ENCODE measurements at regions not wholly inside any gene's neighbourhood (a gene's known extent, or its start where the extent isn't known, plus 50 kb on each side); places are given as distances from the start of the nearest gene placed in this dataset.

DNA sequence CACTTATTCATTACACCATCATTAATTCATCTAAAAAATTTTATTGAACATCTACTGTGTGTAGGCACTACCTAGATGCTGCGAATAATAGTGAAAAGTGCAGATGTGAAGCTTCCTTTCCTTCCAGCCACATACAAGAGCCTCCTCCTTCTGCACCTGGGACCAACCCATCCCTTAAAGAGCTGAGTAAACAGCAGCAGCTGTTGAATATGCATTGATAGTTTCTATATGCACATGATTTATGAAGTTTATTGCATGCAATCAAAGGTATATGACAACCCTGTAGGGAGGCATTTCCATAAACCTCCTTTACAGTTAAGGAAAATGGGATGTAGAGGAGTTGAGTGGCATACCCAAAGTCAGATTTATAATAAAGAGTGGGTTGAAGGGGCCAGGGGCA lies 110.3 kb upstream of the IPO5 start:
- Histone ChIP-seq H3K36me3 (ENCODE audit: control insufficient read depth, insufficient read depth, low read length) (no peaks in the 10 kb centered on the region), H3K23ac (ENCODE audit: low read depth, low read length) (no peak overlapping the region), H3K4me2 (ENCODE audit: low read depth, low read length) (no peak overlapping the region), H3K9ac (ENCODE audit: low read depth, low read length) (no peak overlapping the region), H2AFZ (replicated peaks; ENCODE audit: low read length, poor library complexity) (no peak overlapping the region), H3K18ac (ENCODE audit: low read depth, low read length) (no peak overlapping the region), H4K5ac (ENCODE audit: low read depth, low read length) (no peak overlapping the region), H2BK20ac (ENCODE audit: low read depth, low read length) (no peak overlapping the region), H2BK15ac (ENCODE audit: low read depth, low read length) (no peak overlapping the region), H2AK9ac (replicated peaks; ENCODE audit: low read depth, low read length, poor library complexity) (no peak overlapping the region), H4K91ac (ENCODE audit: insufficient read depth, low read depth, low read length) (no peak overlapping the region), H3K4ac (ENCODE audit: low read depth, low read length) (no peak overlapping the region), H3K9me3 (ENCODE audit: control insufficient read depth, insufficient read depth, low read length) (no peaks in the 10 kb centered on the region), H3K56ac (ENCODE audit: extremely low read depth, insufficient read depth, low read length) (no peak overlapping the region), H3K9me1 (ENCODE audit: insufficient read depth, low read length) (no peaks in the 10 kb centered on the region), H2BK120ac (ENCODE audit: low read depth, low read length) (no peak overlapping the region), H3K4me3 (ENCODE audit: insufficient read depth, low read depth, low read length) (no peak overlapping the region), H3K14ac (replicated peaks; ENCODE audit: low read depth, low read length) (no peak overlapping the region), H3K79me1 (ENCODE audit: low read depth in 1 of 2, low read length in 2 of 2) (no peaks in the 10 kb centered on the region), H4K20me1 (ENCODE audit: insufficient read depth, low read length) (no peaks in the 10 kb centered on the region), H2AK5ac (ENCODE audit: low read depth, low read length) (no peak overlapping the region), H3K27me3 (ENCODE audit: control insufficient read depth, insufficient read depth, low read length) (peaks cover 19% of the 10 kb centered on the region), H3K27ac (ENCODE audit: insufficient read depth, low read length) (no peak overlapping the region), H4K8ac (ENCODE audit: low read depth in 2 of 2, low read length in 2 of 2) (no peak overlapping the region), H2BK5ac (ENCODE audit: low read depth, low read length, poor library complexity, severe bottlenecking) (no peak overlapping the region), H3K4me1 (ENCODE audit: control insufficient read depth, insufficient read depth, low read length) (no peaks in the 10 kb centered on the region)
- ChIA-PET CTCF (no interaction called here), POLR2A (ENCODE audit: unreplicated experiment) (no interaction called here)
- dilution Hi-C loops (cut with HindIII; ENCODE audit: low sequenced_read_pairs, unreplicated experiment), result no loop called here
- BruUV-seq (replicated peaks), result no TSS peak
- DNase-seq, result no peak
- no peak for TF ChIP-seq RCOR1 (IDR thresholded peaks at IDR 0.05; ENCODE audit: insufficient replicate concordance, low read length)
- no peak for TF ChIP-seq MAFK (IDR thresholded peaks at IDR 0.05; ENCODE audit: low read depth, low read length)
- in situ Hi-C loops (cut with MboI; ENCODE audit: low sequenced_read_pairs), result no loop called here
- no CpG with 5 or more reads among the region's 1 CpG for WGBS, 2 experiments (ENCODE audit: extremely low coverage in 2 of 2, insufficient read length in 1 of 2)
- ATAC-seq (ENCODE audit: low read depth), result no peak
- intact Hi-C loops (cut with micrococcal nuclease), result no loop called here
